ENCODE measurements at regions not wholly inside any gene's neighbourhood (a gene's known extent, or its start where the extent isn't known, plus 50 kb on each side); places are given as distances from the start of the nearest gene placed in this dataset.

DNA sequence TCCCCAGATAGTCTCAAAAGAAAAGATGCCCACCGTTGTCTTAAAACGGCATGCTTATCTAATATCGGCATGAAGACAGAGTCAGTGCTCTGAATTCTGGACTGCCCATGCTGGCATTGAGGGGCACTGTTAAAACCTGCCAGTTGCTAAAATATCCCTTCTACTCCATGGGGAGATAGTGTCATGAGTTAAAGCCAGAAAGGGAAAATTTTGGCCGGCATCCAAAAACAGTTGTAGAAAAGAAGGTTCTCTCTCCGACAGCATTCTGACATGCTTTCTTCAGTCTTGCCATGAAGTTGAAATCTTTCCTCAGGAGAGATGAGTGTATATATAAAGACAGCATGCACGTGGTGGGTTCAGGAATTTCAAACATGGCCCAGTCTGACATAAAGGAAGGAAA is 401.3 kb upstream of the PIK3C3 start:
- Mint-ChIP-seq H3K27ac (no peak overlapping the region), H3K36me3 (ENCODE audit: low read depth) (no peaks in the 10 kb centered on the region), H3K4me1 (ENCODE audit: low read depth) (no peaks in the 10 kb centered on the region), H3K4me3 (no peak overlapping the region), H3K27me3 (ENCODE audit: insufficient read depth) (no peaks in the 10 kb centered on the region), H3K9me3 (no peaks in the 10 kb centered on the region)
- no peak for DNase-seq (ENCODE audit: low spot score)
- intact Hi-C loops (cut with micrococcal nuclease): no loop called here

DNA sequence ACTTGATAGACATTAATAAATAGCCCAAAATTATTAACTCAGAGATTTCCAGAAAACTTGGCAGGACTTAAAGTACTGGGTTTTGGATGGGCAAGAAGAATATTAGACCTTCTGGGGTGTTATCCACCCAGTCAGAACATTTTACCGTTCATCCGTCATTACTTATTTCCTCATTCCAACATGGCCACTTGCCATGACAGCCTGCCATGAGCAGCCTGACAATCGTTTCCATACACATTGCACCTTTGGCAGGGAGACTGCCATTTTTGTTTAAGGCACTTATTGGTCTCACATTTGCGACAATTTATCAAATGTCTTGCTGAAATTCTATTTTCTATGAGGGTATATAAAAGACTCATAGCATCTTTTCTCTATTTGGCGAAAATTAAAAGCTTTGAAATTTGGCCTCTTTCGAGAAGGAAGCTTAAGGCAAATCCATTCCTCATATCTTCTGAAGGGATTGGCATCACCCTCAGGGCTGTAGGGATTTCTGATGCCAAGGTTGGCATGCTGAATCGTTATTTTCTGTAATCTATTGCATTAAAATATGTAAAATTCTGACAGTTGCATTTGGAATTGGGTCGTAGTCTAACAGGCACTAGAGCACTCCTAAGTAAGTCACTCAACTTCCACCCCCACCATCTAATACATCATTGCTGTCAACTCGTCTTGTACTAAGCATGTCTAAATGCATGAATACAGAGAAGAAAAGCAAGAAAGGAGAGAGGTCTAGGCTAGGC is 406.3 kb upstream of the PIK3C3 start:
- no peaks in the 10 kb centered on the region for H3K9me3 Mint-ChIP-seq
- H3K4me1 Mint-ChIP-seq (ENCODE audit: low read depth): no peaks in the 10 kb centered on the region
- no peaks in the 10 kb centered on the region for H3K27me3 Mint-ChIP-seq (ENCODE audit: insufficient read depth)
- intact Hi-C loops (cut with micrococcal nuclease): no loop called here
- no peak overlapping the region for H3K4me3 Mint-ChIP-seq
- H3K36me3 Mint-ChIP-seq (ENCODE audit: low read depth): no peaks in the 10 kb centered on the region
- no peak overlapping the region for H3K27ac Mint-ChIP-seq
- no peak for DNase-seq (ENCODE audit: low spot score)

DNA sequence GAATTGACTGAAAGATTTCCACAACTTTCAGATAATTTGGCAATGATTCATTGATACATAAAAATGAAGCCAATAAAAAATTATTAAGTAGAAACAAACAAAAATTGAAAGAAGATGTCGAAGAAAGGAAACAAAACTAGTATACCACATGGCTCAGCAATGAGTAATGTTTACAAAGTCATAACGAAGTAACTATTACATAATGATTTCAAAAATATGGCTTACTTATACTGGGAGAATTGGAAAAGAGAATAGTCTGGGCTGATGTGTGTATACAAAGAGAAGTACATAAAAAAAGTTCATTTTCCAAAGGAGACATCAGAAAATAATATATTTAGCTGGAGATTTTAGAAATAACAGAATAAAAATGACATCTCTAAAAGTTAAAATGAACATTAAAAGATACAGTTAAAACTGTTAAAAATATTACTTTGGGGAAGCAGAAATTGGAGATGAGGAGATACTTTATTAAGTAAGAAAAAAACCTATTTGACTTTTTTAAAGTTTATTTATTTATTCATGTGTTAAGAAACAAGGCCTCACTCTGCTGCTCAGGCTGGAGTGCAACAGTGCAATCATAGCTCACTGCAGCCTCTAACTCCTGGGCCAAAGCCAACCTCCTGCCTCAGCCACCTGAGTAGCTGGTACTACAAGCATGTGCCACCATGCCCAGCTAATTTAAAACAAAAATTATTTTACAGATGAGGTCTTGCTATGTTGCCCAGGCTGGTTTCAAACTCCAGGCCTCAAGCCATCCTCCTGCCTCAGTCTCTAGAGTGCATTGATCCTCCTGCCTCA is 409.7 kb upstream of the PIK3C3 start:
- DNase-seq (ENCODE audit: low spot score): no peak
- Mint-ChIP-seq H3K27me3 (ENCODE audit: insufficient read depth) (no peaks in the 10 kb centered on the region), H3K27ac (no peak overlapping the region), H3K9me3 (no peaks in the 10 kb centered on the region), H3K36me3 (ENCODE audit: low read depth) (no peaks in the 10 kb centered on the region), H3K4me3 (no peak overlapping the region), H3K4me1 (ENCODE audit: low read depth) (no peaks in the 10 kb centered on the region)
- intact Hi-C loops (cut with micrococcal nuclease): no loop called here

DNA sequence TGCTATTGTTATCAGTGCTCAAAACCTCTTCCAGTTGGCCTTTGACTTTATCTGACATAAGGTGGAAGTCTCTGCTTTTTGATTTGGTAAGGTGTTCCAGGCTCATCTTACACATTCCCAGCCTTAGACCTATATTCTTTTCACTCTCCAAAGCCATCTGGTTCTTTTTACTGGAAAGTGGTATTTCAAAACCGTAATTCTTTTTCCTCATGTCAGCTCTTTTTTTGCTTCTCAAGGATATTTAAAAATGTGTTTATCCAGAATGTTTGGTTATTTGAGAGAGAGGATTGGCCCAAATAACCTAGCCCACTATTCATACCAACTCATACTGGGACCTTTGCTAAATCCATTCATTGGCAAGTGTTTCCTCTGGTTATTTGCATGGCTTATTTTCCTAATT is 411.2 kb upstream of the PIK3C3 start:
- Mint-ChIP-seq H3K4me1 (ENCODE audit: low read depth) (no peaks in the 10 kb centered on the region), H3K4me3 (no peak overlapping the region), H3K27ac (no peak overlapping the region), H3K36me3 (ENCODE audit: low read depth) (no peaks in the 10 kb centered on the region), H3K9me3 (no peaks in the 10 kb centered on the region), H3K27me3 (ENCODE audit: insufficient read depth) (no peaks in the 10 kb centered on the region)
- intact Hi-C loops (cut with micrococcal nuclease): no loop called here
- no peak for DNase-seq (ENCODE audit: low spot score)

DNA sequence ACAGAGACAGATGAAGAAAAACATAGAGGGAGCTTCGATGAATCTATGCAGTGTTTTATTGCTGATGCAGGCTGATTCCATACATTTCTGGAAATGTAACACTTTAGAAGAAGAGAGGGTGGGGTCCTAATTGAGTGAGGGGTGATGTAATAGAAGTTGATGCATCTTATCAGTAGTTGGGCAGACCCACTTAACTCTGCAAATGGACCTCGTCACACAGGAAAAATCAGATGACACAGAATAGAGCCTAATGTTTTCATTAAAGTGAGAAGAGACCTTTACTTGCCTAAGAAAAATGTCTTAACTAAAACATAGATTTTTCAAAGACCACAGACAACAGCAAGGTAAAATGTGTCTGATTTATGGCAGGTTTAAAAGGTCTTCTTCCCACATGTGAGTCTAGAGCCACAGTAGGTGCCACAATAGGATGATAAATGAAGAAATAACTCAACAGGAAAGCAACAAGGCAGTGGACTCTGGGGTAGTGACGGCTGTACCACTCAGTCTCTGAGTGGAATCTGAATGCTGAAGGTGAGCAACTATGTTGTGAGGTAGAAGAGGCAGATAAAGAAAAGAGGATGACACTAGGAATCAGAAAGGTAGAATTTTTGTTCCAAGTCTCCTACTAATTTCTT is 414.7 kb upstream of the PIK3C3 start:
- intact Hi-C loops (cut with micrococcal nuclease): no loop called here
- no peak overlapping the region for H3K4me3 Mint-ChIP-seq
- DNase-seq (ENCODE audit: low spot score): no peak

DNA sequence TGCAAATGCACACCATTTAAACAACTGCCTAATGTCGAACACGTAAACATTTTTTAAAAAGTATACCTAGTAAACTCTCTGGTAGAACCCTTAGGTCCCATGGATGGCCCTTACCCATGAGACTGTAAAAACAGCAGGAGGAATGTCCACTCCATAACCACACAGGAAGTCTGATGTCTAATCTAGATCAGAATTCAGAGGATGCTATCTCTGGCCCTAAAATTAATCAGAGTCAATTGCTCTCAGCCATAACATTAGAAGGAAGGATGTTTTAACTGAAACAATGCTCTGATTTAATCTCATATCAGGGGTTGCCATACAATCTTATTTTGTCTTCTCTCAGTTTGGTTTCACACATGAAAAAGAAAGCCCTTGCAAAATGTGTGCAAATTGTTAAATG is 416.3 kb upstream of the PIK3C3 start:
- Mint-ChIP-seq H3K4me3 (no peak overlapping the region), H3K4me1 (ENCODE audit: low read depth) (no peaks in the 10 kb centered on the region), H3K9me3 (no peaks in the 10 kb centered on the region), H3K27me3 (ENCODE audit: insufficient read depth) (no peaks in the 10 kb centered on the region), H3K36me3 (ENCODE audit: low read depth) (no peaks in the 10 kb centered on the region), H3K27ac (no peak overlapping the region)
- intact Hi-C loops (cut with micrococcal nuclease): no loop called here
- DNase-seq (ENCODE audit: low spot score): no peak

More for the DNA sequence above, 414.7 kb upstream of the PIK3C3 start:
- no peak overlapping the region for H3K27ac Mint-ChIP-seq
- no peaks in the 10 kb centered on the region for H3K9me3 Mint-ChIP-seq
- H3K4me1 Mint-ChIP-seq (ENCODE audit: low read depth): no peaks in the 10 kb centered on the region
- no peaks in the 10 kb centered on the region for H3K36me3 Mint-ChIP-seq (ENCODE audit: low read depth)
- H3K27me3 Mint-ChIP-seq (ENCODE audit: insufficient read depth): no peaks in the 10 kb centered on the region

DNA sequence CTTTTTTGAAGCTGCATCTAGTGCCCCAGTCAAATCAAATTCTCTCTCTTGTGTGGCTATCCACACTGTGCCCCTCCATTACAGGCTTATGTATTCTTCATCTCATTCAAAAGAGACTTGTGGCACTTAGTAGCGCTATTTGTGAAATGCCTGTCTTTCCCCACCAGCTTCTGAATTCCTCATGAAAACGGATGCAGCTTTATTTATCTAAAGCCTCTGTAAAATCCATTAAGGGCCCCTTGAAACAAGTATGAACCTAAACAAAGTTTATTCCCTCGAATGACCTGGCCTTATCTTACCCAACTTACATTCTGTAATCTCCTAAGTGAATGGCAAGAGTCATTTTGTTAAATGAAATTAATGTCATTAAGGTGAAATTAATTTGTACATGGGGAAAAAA is 417.4 kb upstream of the PIK3C3 start:
- no peaks in the 10 kb centered on the region for H3K9me3 Mint-ChIP-seq
- H3K27ac Mint-ChIP-seq: no peak overlapping the region
- DNase-seq (ENCODE audit: low spot score): no peak
- intact Hi-C loops (cut with micrococcal nuclease): no loop called here
- no peaks in the 10 kb centered on the region for H3K36me3 Mint-ChIP-seq (ENCODE audit: low read depth)
- H3K4me1 Mint-ChIP-seq (ENCODE audit: low read depth): no peaks in the 10 kb centered on the region
- H3K27me3 Mint-ChIP-seq (ENCODE audit: insufficient read depth): no peaks in the 10 kb centered on the region
- H3K4me3 Mint-ChIP-seq: no peak overlapping the region

DNA sequence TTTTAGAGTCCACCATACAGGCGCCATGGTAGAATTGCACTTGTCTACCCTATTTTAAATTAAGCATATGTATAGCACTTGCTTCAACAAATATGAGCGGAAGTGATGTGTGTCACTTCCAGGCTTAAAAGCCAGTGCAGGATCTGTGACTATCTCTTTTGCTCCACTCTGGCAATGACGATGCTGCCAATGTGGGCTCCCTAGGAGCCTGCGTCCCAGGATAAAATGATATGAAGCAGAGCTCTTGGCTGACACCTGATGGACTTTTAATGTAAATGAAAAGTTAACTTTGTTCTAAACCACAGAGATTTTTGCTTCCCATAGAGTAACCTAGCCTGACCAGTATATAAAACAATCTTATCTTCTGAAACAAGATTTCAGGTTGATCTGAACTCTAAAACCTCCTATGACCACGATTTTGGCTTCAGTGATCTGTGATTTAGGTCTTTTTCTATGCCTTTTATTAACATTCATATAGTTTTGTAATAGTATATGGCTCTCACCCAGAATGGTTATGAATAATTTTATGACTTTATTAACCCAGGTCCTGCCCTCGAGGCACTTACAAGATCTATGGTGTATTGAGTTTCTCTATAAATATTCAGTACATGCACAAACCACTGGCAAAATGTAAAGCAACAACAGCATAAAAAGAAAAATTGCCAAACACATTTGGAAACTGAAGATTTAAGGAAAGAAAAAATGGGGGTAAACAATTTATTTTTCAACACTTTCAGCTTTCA is 422.5 kb upstream of the PIK3C3 start:
- intact Hi-C loops (cut with micrococcal nuclease): no loop called here
- Mint-ChIP-seq H3K4me1 (ENCODE audit: low read depth) (no peaks in the 10 kb centered on the region), H3K4me3 (no peak overlapping the region), H3K9me3 (peaks cover 4% of the 10 kb centered on the region), H3K36me3 (ENCODE audit: low read depth) (no peaks in the 10 kb centered on the region), H3K27ac (no peak overlapping the region), H3K27me3 (ENCODE audit: insufficient read depth) (no peaks in the 10 kb centered on the region)
- DNase-seq (ENCODE audit: low spot score): no peak

DNA sequence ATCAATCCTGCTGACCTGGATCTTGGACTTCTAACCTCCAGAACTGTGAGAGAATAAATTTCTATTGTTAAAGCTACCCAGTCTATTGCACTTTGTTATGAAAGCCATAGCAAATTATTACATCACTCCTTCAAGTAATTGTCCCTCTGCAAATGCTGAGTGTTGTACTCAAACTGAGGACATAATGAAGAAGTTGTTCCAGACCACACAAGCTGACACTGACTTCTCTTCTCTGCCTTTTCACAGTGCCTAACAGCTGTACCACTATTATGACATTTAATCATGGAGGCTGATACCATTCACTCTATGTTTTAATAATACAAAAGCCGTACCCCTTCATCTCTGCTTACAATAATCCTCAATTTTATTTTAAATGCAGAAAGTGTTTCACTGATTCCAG is 424.1 kb upstream of the PIK3C3 start:
- Mint-ChIP-seq H3K9me3 (peaks cover 4% of the 10 kb centered on the region), H3K4me1 (ENCODE audit: low read depth) (no peaks in the 10 kb centered on the region)

DNA sequence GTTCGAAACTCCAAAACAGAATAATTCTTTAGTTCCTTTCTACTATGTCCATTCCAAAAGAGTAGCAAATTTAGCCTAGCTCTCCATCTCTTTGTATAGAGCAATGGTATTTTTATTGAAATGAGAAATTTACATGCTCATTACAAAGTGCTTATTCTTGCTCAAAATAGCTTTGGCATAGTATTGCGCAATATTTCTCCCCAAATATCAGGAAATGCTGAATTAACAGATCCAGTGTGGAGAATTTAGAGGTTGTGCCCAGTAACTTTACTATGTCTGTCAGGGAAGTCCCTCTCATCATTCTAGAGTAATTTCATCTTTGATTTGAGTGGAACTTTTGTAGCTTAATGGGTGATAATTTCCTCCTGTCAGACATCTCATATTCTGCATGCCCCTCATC is 425.9 kb upstream of the PIK3C3 start:
- H3K27ac Mint-ChIP-seq: no peak overlapping the region
- H3K4me1 Mint-ChIP-seq (ENCODE audit: low read depth): no peaks in the 10 kb centered on the region
- intact Hi-C loops (cut with micrococcal nuclease): no loop called here
- no peaks in the 10 kb centered on the region for H3K27me3 Mint-ChIP-seq (ENCODE audit: insufficient read depth)
- no peak for DNase-seq (ENCODE audit: low spot score)
- H3K4me3 Mint-ChIP-seq: no peak overlapping the region
- peaks cover 4% of the 10 kb centered on the region for H3K9me3 Mint-ChIP-seq
- H3K36me3 Mint-ChIP-seq (ENCODE audit: low read depth): no peaks in the 10 kb centered on the region

More for the DNA sequence above, 424.1 kb upstream of the PIK3C3 start:
- no peak overlapping the region for H3K27ac Mint-ChIP-seq
- H3K36me3 Mint-ChIP-seq (ENCODE audit: low read depth): no peaks in the 10 kb centered on the region
- no peak for DNase-seq (ENCODE audit: low spot score)
- H3K27me3 Mint-ChIP-seq (ENCODE audit: insufficient read depth): no peaks in the 10 kb centered on the region
- intact Hi-C loops (cut with micrococcal nuclease): no loop called here
- H3K4me3 Mint-ChIP-seq: no peak overlapping the region

DNA sequence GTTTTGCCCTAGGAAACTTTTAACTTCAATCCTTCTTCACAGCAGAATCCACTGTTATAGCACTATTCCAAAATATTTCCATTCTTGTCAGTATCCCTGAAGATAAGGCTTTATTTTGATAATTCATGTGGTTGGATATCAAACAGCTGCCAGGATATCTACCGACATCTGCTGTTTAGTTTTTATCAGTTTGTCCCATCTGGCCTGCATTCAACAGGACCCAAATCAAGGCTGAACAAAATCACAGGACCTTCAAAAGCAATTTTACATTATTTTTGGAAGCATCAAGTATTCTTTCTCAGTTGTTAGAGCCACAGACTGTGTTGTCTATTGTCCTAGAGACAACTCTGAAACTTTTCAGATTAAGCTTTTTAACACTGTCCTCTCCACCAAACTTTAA is 429.0 kb upstream of the PIK3C3 start:
- no peak overlapping the region for H3K27ac Mint-ChIP-seq
- no peak for DNase-seq (ENCODE audit: low spot score)
- H3K36me3 Mint-ChIP-seq (ENCODE audit: low read depth): no peaks in the 10 kb centered on the region
- H3K4me3 Mint-ChIP-seq: no peak overlapping the region
- H3K9me3 Mint-ChIP-seq: peaks cover 4% of the 10 kb centered on the region
- no peaks in the 10 kb centered on the region for H3K4me1 Mint-ChIP-seq (ENCODE audit: low read depth)
- intact Hi-C loops (cut with micrococcal nuclease): no loop called here
- no peaks in the 10 kb centered on the region for H3K27me3 Mint-ChIP-seq (ENCODE audit: insufficient read depth)

DNA sequence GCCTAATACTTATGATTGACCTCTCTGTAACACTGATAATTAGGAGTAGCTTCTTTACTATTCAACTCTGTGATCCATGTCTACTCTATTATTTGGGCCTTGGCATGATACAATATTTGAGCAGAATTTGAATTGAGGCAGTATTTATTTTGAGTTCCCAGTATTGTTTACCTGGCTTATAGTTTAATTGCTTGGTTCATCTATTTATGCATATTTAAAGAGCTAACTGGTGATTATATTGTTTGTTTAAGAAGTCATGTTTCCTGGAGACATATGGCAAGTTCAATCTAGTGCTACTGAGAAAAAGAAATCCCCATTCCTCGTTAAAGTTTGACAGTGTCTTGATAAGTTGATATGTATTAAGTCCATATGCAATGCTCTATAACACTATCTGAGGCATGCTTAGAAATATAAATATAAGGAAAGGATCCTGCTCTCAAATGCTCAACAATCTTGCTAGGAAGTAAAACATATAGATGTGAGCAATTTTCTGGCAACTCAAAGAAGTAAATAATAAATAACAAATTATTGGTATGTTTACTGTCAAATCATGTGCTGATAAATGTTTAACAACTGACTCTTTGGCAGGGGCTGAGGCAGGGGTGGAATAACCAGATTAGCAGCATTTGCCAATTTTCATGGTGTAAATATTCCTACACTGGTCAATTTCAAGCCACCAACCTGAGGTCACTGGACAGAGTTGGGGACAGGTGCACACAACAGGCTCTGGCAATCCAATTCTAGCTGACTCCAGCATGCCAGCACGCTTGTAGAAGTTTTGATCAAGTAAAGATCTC is 430.2 kb upstream of the PIK3C3 start:
- Mint-ChIP-seq H3K27me3 (ENCODE audit: insufficient read depth) (no peaks in the 10 kb centered on the region), H3K27ac (no peak overlapping the region), H3K4me3 (no peak overlapping the region), H3K9me3 (no peaks in the 10 kb centered on the region), H3K36me3 (ENCODE audit: low read depth) (no peaks in the 10 kb centered on the region), H3K4me1 (ENCODE audit: low read depth) (no peaks in the 10 kb centered on the region)
- no peak for DNase-seq (ENCODE audit: low spot score)
- intact Hi-C loops (cut with micrococcal nuclease): no loop called here

Measured in activated T-helper 1 cell treated with anti-CD3 and anti-CD28 coated beads, Interleukin-12 subunit alpha, Interleukin-12 subunit beta, Interleukin-2, Interleukin-4 antibody, amounts not matched to agents 30 ng/mL and 10 ng/mL and 1 ng/mL, durations not matched to agents 14 hours and 24 hours and 36 hours (primary cell).